CD4-positive, alpha-beta T cell treated with Interleukin-4 for 1 hour (primary cell): ENCODE measurements at regions not wholly inside any gene's neighbourhood (a gene's known extent, or its start where the extent isn't known, plus 50 kb on each side); places are given as distances from the start of the nearest gene placed in this dataset.
"Not testable (repeated sequence)": the region's sequence is repeated elsewhere in the genome, so short reads cannot be mapped to it uniquely, and the experiment has no call there.

Experiments
- DNase-seq, 2 donors: peaks; one replicate each; pipeline ENCODE4 v3.0.0-alpha.2; 2020 to 2022

GRCh38 chr6:56739836-56740815 is 97.4 kb upstream of the DST start:
- no peak for DNase-seq

GRCh38 chr6:56736804-56737203 is 94.1 kb upstream of the DST start:
- no peak for DNase-seq

- no peak for DNase-seq
Measured at GRCh38 chr6:56734335-56734734, 91.6 kb upstream of the DST start.

- no peak for DNase-seq
Measured at GRCh38 chr6:56733211-56733697, 90.6 kb upstream of the DST start.

- no peak for DNase-seq
Measured at GRCh38 chr6:56732517-56732916, 89.8 kb upstream of the DST start.

GRCh38 chr6:56730663-56731529 is 88.2 kb upstream of the DST start:
- DNase-seq: no peak

- no peak for DNase-seq
Measured at GRCh38 chr6:56729719-56730118, 87.0 kb upstream of the DST start.

GRCh38 chr6:56729166-56729565 is 86.5 kb upstream of the DST start:
- not testable (repeated sequence) for DNase-seq

- DNase-seq: no peak
Measured at GRCh38 chr6:56727097-56727850, 84.6 kb upstream of the DST start.

GRCh38 chr6:56725254-56725653 is 82.6 kb upstream of the DST start:
- DNase-seq: no peak

GRCh38 chr6:56724455-56724854 is 81.8 kb upstream of the DST start:
- DNase-seq: no peak

- no peak for DNase-seq
Measured at GRCh38 chr6:56720882-56721281, 78.2 kb upstream of the DST start.

- not testable (repeated sequence) for DNase-seq
Measured at GRCh38 chr6:56720202-56720601, 77.5 kb upstream of the DST start.

- DNase-seq: not testable (repeated sequence)
Measured at GRCh38 chr6:56719315-56720058, 76.8 kb upstream of the DST start.

GRCh38 chr6:56718236-56718635 is 75.5 kb upstream of the DST start:
- DNase-seq: no peak

- DNase-seq: no peak
Measured at GRCh38 chr6:56716229-56716628, 73.5 kb upstream of the DST start.

- no peak for DNase-seq
Measured at GRCh38 chr6:56715741-56716140, 73.1 kb upstream of the DST start.

GRCh38 chr6:56714982-56715456 is 72.3 kb upstream of the DST start:
- no peak for DNase-seq

GRCh38 chr6:56714273-56714672 is 71.6 kb upstream of the DST start:
- DNase-seq: no peak

GRCh38 chr6:56713254-56713672 is 70.6 kb upstream of the DST start:
- DNase-seq: no peak

GRCh38 chr6:56710967-56711366 is 68.3 kb upstream of the DST start:
- DNase-seq: no peak

GRCh38 chr6:56709650-56710049 is 67.0 kb upstream of the DST start:
- no peak for DNase-seq
